Endothelial cell of umbilical vein (primary cell): ENCODE measurements at regions not wholly inside any gene's neighbourhood (a gene's known extent, or its start where the extent isn't known, plus 50 kb on each side); places are given as distances from the start of the nearest gene placed in this dataset.

Experiments used
- BruUV-seq: library from RNA; stranded (reverse); fragments of 400-500 nt; replicated peaks from 2 replicates; lab custom pipeline; 2021; lab: Mats Ljungman, UMichigan
- CTCF ChIA-PET: fragments of 300-600, 350-600 bp; sonication (Branson Sonifier 250); formaldehyde crosslinking; loops from one replicate; lab custom pipeline; 2021; ENCODE audit warnings: antibody characterized with exemption, inconsistent platforms; lab: Charles Lee
- POLR2A ChIA-PET: fragments of 300-600, 350-600 bp; sonication (Branson Sonifier 250); formaldehyde crosslinking; loops from one replicate; lab custom pipeline; 2021; ENCODE audit warnings: antibody characterized with exemption, inconsistent platforms; lab: Charles Lee
- DNase-seq: peaks from one replicate; pipeline ENCODE4 v3.0.0-alpha.2; 2011; ENCODE audit warnings: low read depth, low spot score
- FAIRE-seq: peaks from 2 replicates; lab custom pipeline; 2011; peaks lifted over from hg19 to GRCh38; lab: Jason Lieb, UNC
- H2AFZ ChIP-seq: 2 replicates; pipeline ENCODE4 v1.6.0; 2012; ENCODE audit warnings: low read depth, low read length, control low read depth, inconsistent platforms
- H3K27ac ChIP-seq: 2 replicates; pipeline ENCODE4 v1.5.1; 2011; ENCODE audit warnings: low read depth, mild to moderate bottlenecking, control low read depth, low read length, moderate library complexity; ENCODE audit not compliant: insufficient read depth
- H3K27me3 ChIP-seq, 2 experiments: 2 replicates each; pipeline versions ENCODE4 v1.6.0 to v1.6.1; 2011; ENCODE audit warnings: low read length in 2 of 2, mixed read lengths in 1 of 2; ENCODE audit not compliant: control insufficient read depth in 2 of 2, insufficient read depth in 2 of 2
- H3K36me3 ChIP-seq, 2 experiments: 2 replicates in 1 of 2; 3 replicates in 1 of 2; pipeline ENCODE4 v1.5.1; 2011; ENCODE audit warnings: low read length in 2 of 2, mild to moderate bottlenecking in 1 of 2, moderate library complexity in 1 of 2; ENCODE audit not compliant: control insufficient read depth in 2 of 2, insufficient read depth in 2 of 2; ENCODE audit errors: extremely low read depth in 1 of 2
- H3K4me1 ChIP-seq: 3 replicates; pipeline ENCODE4 v1.5.1; 2011; ENCODE audit warnings: mild to moderate bottlenecking, low read length; ENCODE audit not compliant: control insufficient read depth, insufficient read depth; ENCODE audit errors: extremely low read depth
- H3K4me2 ChIP-seq: 2 replicates; pipeline ENCODE4 v1.6.1; 2011; ENCODE audit warnings: low read length, control low read depth, mixed read lengths; ENCODE audit not compliant: insufficient read depth
- H3K4me3 ChIP-seq, 3 experiments: fragments of 200-600 bp in 1 of 3; sonication (generic), shearing (Covaris generic) in 1 of 3; replicated peaks in 1 of 3; 2 replicates each; pipeline ENCODE4 v1.5.1; 2011 to 2016; ENCODE audit warnings: control low read depth in 3 of 3, low read length in 3 of 3, mild to moderate bottlenecking in 2 of 3, inconsistent platforms in 1 of 3, low read depth in 1 of 3, moderate library complexity in 1 of 3; ENCODE audit not compliant: insufficient read depth in 1 of 3
- H3K79me2 ChIP-seq: 2 replicates; pipeline ENCODE4 v1.6.0; 2012; ENCODE audit warnings: low read length, inconsistent platforms; ENCODE audit not compliant: control insufficient read depth, insufficient read depth
- H3K9ac ChIP-seq: replicated peaks from 2 replicates; pipeline ENCODE3; 2011; ENCODE audit warnings: low read length, control low read depth; ENCODE audit not compliant: insufficient read depth; ENCODE audit errors: extremely low read depth
- H3K9me1 ChIP-seq: replicated peaks from 3 replicates; pipeline ENCODE4 v1.6.0; 2011; ENCODE audit warnings: mild to moderate bottlenecking, low read length; ENCODE audit not compliant: control insufficient read depth, insufficient read depth; ENCODE audit errors: extremely low read depth
- H3K9me3 ChIP-seq: replicated peaks from 2 replicates; pipeline ENCODE4 v1.5.1; 2012; ENCODE audit warnings: low read length, inconsistent platforms; ENCODE audit not compliant: control insufficient read depth, insufficient read depth
- H4K20me1 ChIP-seq: replicated peaks from 2 replicates; pipeline ENCODE3; 2011; ENCODE audit warnings: mild to moderate bottlenecking, low read length; ENCODE audit not compliant: control insufficient read depth, insufficient read depth; ENCODE audit errors: extremely low read depth
- CTCF ChIP-seq, 2 donors: IDR thresholded peaks; 1 replicate in 1 of 2; 2 replicates in 1 of 2; pipeline ENCODE4 v1.5.1; 2011; ENCODE audit warnings: low read length in 2 of 2, mild to moderate bottlenecking in 2 of 2, moderate library complexity in 2 of 2, control low read depth in 1 of 2, inconsistent platforms in 1 of 2, low read depth in 1 of 2; ENCODE audit not compliant: insufficient read depth in 1 of 2; ENCODE audit errors: extremely low read depth in 1 of 2
- EZH2 ChIP-seq: IDR thresholded peaks from 2 replicates; pipeline ENCODE4 v1.6.1; 2012; ENCODE audit warnings: borderline replicate concordance, low read depth, mild to moderate bottlenecking, moderate library complexity, low read length, inconsistent platforms; ENCODE audit not compliant: severe bottlenecking
- FOS ChIP-seq: IDR thresholded peaks from 2 replicates; pipeline ENCODE4 v1.6.1; 2011; ENCODE audit warnings: mild to moderate bottlenecking, low read length, moderate library complexity, borderline replicate concordance; ENCODE audit not compliant: insufficient read depth
- GATA2 ChIP-seq: IDR thresholded peaks from 2 replicates; pipeline ENCODE4 v1.7.0; 2011; ENCODE audit warnings: low read depth, mild to moderate bottlenecking, moderate library complexity, mixed read lengths, low read length; ENCODE audit not compliant: insufficient read length, insufficient read depth
- JUN ChIP-seq: IDR thresholded peaks from 2 replicates; pipeline ENCODE4 v1.6.1; 2011; ENCODE audit warnings: borderline replicate concordance, low read depth; ENCODE audit not compliant: insufficient read length, insufficient read depth
- MAX ChIP-seq: IDR thresholded peaks from 2 replicates; pipeline ENCODE4 v1.6.1; 2011; ENCODE audit not compliant: insufficient read depth, insufficient read length
- MYC ChIP-seq: IDR thresholded peaks from one replicate; pipeline ENCODE4 v1.6.1; 2011; ENCODE audit warnings: mild to moderate bottlenecking, low read depth, low read length
- POLR2A ChIP-seq: IDR thresholded peaks from 2 replicates; pipeline ENCODE4 v1.6.1; 2012; ENCODE audit warnings: low read depth, mild to moderate bottlenecking, control low read depth, low read length
- POLR2AphosphoS5 ChIP-seq: IDR thresholded peaks from 2 replicates; pipeline ENCODE4 v1.6.1; 2012; ENCODE audit warnings: low read depth, mild to moderate bottlenecking, control low read depth, low read length, moderate library complexity; ENCODE audit not compliant: insufficient read depth
- dilution Hi-C: fragments of 300-500 bp; cut with MboI; formaldehyde crosslinking; loops from one replicate; pipeline ENCODE4 v1.15.0; 2019; ENCODE audit warnings: low sequenced_read_pairs; ENCODE audit not compliant: extremely low pct_ligation_motif_present
- intact Hi-C: fragments of 100-400 bp; cut with micrococcal nuclease; formaldehyde crosslinking; loops from one replicate; pipeline ENCODE4 v1.10.0; 2022

- Histone ChIP-seq H3K9ac (no peak overlapping the region), H4K20me1 (no peaks in the 10 kb centered on the region), H3K9me1 (no peaks in the 10 kb centered on the region), H3K4me1 (no peaks in the 10 kb centered on the region), H3K79me2 (no peaks in the 10 kb centered on the region), H3K4me2 (no peak overlapping the region), H3K27ac (no peak overlapping the region), H3K27me3 (no peaks in the 10 kb centered on the region), H3K4me3 (no peak overlapping the region), H2AFZ (no peak overlapping the region), H3K9me3 (peaks cover 4% of the 10 kb centered on the region), H3K36me3 (no peaks in the 10 kb centered on the region)
- intact Hi-C loops = no loop called here
- ChIA-PET CTCF (no interaction called here), POLR2A (no interaction called here)
- TF ChIP-seq MAX = no peak
- TF ChIP-seq EZH2 = no peak
- no peak for TF ChIP-seq POLR2A
- TF ChIP-seq POLR2AphosphoS5 = no peak
- no peak for TF ChIP-seq JUN
- TF ChIP-seq CTCF (IDR thresholded peaks at IDR 0.05; ENCODE audit: extremely low read depth in 1 of 2, insufficient read depth in 1 of 2, low read depth in 1 of 2, low read length in 2 of 2) = no peak
- no peak for TF ChIP-seq FOS
- no peak for TF ChIP-seq MYC
- TF ChIP-seq GATA2 = no peak
- dilution Hi-C loops = no loop called here
- DNase-seq (no peak), FAIRE-seq (no peak)
- BruUV-seq = no TSS peak
Measured at GRCh38 chr3:74469151-74469550, 145.3 kb downstream of the CNTN3 start.
